ENCODE measurements at regions not wholly inside any gene's neighbourhood (a gene's known extent, or its start where the extent isn't known, plus 50 kb on each side); places are given as distances from the start of the nearest gene placed in this dataset.

DNA sequence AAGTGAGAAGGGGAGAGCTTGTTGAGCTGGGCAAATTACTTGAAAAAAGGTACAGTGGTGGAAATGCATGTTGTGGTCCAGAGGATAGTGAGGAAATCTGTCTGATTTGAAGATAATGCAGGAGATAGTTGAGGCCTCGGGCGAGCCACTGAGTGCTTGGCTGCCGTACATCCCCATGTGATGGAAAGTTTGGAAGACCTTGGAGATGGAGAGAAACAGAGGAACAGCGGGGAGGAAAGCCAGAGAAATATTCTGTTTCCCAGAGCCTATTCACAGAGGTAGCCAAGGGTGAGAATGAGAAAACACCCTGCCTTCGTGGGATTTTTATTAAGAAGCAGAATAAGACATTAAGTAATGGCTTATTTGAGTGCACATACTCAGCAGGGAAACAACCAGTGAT, 498.2 kb downstream of the BCL11B start:
- TF ChIP-seq SPI1 (IDR thresholded peaks at IDR 0.05; ENCODE audit: low read depth, low read length) (no peak), POLR2AphosphoS5 (IDR thresholded peaks at IDR 0.05; ENCODE audit: low read depth, low read length) (no peak), POLR2A (IDR thresholded peaks at IDR 0.05; ENCODE audit: low read depth, low read length) (no peak), TAF1 (IDR thresholded peaks at IDR 0.05; ENCODE audit: low read depth, low read length) (no peak), POU2F2 (IDR thresholded peaks at IDR 0.05; ENCODE audit: low read depth, low read length) (no peak)

Measured in GM12891 (cell line).